Transverse colon (tissue), 3 donors: ENCODE measurements at regions not wholly inside any gene's neighbourhood (a gene's known extent, or its start where the extent isn't known, plus 50 kb on each side); places are given as distances from the start of the nearest gene placed in this dataset.

Experiments used
- CTCF ChIP-seq, 5 experiments: fragments of 200-600 bp in 3 of 5; fragments of 450-650 bp in 2 of 5; sonication (generic) in 3 of 5; IDR thresholded peaks; 1 replicate in 2 of 5; 2 replicates in 3 of 5; pipeline ENCODE4 v1.5.1; 2016 to 2017; ENCODE audit warnings: antibody characterized with exemption in 5 of 5, inconsistent platforms in 3 of 5, mild to moderate bottlenecking in 2 of 5, moderate library complexity in 1 of 5
- POLR2A ChIP-seq: fragments of 450-650 bp; IDR thresholded peaks from one replicate; pipeline ENCODE4 v1.6.1; 2016; ENCODE audit warnings: antibody characterized with exemption, mild to moderate bottlenecking, moderate library complexity

GRCh38 chr1:69045572-69045971, 522.1 kb upstream of the LRRC7 start:
- TF ChIP-seq POLR2A (no peak), CTCF (IDR thresholded peaks at IDR 0.05) (no peak)
